GM12873 (cell line): ENCODE measurements at regions not wholly inside any gene's neighbourhood (a gene's known extent, or its start where the extent isn't known, plus 50 kb on each side); places are given as distances from the start of the nearest gene placed in this dataset.

Source experiments
- TF ChIP-seq, protein P1 (sequence below): IDR thresholded peaks from 2 replicates; pipeline ENCODE4 v1.5.1; 2012; ENCODE audit warnings: low read depth, mild to moderate bottlenecking, moderate library complexity, low read length, control low read depth; ENCODE audit not compliant: insufficient read depth; ENCODE audit errors: missing control alignments

GRCh38 chr18:75478996-75479880, 51.7 kb upstream of the SMIM21 start:
- TF ChIP-seq, protein P1, sequence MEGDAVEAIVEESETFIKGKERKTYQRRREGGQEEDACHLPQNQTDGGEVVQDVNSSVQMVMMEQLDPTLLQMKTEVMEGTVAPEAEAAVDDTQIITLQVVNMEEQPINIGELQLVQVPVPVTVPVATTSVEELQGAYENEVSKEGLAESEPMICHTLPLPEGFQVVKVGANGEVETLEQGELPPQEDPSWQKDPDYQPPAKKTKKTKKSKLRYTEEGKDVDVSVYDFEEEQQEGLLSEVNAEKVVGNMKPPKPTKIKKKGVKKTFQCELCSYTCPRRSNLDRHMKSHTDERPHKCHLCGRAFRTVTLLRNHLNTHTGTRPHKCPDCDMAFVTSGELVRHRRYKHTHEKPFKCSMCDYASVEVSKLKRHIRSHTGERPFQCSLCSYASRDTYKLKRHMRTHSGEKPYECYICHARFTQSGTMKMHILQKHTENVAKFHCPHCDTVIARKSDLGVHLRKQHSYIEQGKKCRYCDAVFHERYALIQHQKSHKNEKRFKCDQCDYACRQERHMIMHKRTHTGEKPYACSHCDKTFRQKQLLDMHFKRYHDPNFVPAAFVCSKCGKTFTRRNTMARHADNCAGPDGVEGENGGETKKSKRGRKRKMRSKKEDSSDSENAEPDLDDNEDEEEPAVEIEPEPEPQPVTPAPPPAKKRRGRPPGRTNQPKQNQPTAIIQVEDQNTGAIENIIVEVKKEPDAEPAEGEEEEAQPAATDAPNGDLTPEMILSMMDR, result peak; percentile 56

DNA sequence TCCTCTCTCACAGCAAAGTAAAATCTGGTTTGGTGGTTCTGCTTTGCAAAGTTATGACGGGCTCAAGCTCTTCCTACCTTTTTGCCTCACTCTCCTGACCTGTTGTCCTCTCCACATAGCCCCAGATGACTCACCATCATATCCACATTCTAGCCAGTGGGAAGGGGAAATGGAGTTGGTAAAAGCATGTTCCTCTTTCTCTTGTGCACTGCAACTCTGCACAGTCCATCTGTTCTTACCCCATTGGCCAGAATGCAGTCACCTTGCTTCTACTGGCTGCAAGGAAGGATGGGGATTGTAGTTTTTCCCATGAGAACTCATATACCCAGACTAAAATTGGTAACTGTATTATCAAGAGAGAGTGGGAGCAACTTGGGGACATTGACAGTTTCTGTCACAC, 50.4 kb upstream of the SMIM21 start:
- TF ChIP-seq, protein P1, result no peak
